ENCODE measurements at regions not wholly inside any gene's neighbourhood (a gene's known extent, or its start where the extent isn't known, plus 50 kb on each side); places are given as distances from the start of the nearest gene placed in this dataset.

GRCh38 chr5:168187614-168188013, 103.8 kb upstream of the WWC1 start (continued):
- no peak for TF ChIP-seq ZNF432 (CRISPR knock-in tag; IDR thresholded peaks at IDR 0.05; ENCODE audit: borderline replicate concordance)
- no peak for TF ChIP-seq XRCC5 (optimal IDR thresholded peaks at IDR 0.05; ENCODE audit: low read length)
- TF ChIP-seq SP1 (IDR thresholded peaks at IDR 0.05) = no peak
- TF ChIP-seq SP1 (CRISPR knock-in tag; IDR thresholded peaks at IDR 0.05) = no peak
- no peak for TF ChIP-seq HOXA9 (CRISPR knock-in tag; IDR thresholded peaks at IDR 0.05; ENCODE audit: borderline replicate concordance)
- TF ChIP-seq, protein P1, sequence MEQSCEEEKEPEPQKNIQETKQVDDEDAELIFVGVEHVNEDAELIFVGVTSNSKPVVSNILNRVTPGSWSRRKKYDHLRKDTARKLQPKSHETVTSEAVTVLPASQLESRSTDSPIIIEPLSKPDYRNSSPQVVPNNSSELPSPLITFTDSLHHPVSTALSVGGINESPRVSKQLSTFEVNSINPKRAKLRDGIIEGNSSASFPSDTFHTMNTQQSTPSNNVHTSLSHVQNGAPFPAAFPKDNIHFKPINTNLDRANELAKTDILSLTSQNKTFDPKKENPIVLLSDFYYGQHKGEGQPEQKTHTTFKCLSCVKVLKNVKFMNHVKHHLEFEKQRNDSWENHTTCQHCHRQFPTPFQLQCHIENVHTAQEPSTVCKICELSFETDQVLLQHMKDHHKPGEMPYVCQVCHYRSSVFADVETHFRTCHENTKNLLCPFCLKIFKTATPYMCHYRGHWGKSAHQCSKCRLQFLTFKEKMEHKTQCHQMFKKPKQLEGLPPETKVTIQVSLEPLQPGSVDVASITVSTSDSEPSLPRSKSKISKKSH (CRISPR knock-in tag; IDR thresholded peaks at IDR 0.05; ENCODE audit: borderline replicate concordance) = no peak
- TF ChIP-seq CENPX (CRISPR knock-in tag; IDR thresholded peaks at IDR 0.05) = no peak
- no peak for TF ChIP-seq ARHGAP35 (CRISPR knock-in tag; IDR thresholded peaks at IDR 0.05; ENCODE audit: borderline replicate concordance)

DNA sequence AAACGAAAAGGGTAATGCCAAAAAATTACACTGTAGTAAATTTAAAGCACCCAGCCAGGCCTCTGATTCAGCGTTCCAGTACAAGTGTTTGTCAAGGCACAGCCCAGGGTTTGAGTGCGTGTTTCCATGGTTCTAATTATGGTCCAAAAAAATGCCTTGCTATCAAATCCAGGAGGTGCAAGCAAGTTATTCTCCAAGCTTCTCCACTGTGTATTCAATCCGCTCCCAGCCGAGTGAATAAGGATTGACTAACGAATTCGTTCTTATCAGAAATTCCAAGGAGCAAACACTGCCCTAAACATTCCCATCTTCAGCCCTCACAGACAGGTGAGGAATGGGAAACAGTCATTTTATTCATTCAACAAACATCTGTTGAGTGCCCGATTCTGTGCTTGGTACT, 103.3 kb upstream of the WWC1 start:
- no TSS peak for BruUV-seq (replicated peaks)
- WGBS (ENCODE audit: low lambda C conversion rate) = 41% methylated on average over 8 of the region's 8 CpGs
- peaks cover 1 to 8% of the 10 kb centered on the region in 2 experiments; a peak in 4 of 5 replicates for H3K27me3 ChIP-seq (ENCODE audit: control insufficient read depth in 1 of 2, insufficient read depth in 2 of 2, low read length in 2 of 2)
- TF ChIP-seq, protein P2, sequence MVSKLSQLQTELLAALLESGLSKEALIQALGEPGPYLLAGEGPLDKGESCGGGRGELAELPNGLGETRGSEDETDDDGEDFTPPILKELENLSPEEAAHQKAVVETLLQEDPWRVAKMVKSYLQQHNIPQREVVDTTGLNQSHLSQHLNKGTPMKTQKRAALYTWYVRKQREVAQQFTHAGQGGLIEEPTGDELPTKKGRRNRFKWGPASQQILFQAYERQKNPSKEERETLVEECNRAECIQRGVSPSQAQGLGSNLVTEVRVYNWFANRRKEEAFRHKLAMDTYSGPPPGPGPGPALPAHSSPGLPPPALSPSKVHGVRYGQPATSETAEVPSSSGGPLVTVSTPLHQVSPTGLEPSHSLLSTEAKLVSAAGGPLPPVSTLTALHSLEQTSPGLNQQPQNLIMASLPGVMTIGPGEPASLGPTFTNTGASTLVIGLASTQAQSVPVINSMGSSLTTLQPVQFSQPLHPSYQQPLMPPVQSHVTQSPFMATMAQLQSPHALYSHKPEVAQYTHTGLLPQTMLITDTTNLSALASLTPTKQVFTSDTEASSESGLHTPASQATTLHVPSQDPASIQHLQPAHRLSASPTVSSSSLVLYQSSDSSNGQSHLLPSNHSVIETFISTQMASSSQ (IDR thresholded peaks at IDR 0.05; ENCODE audit: low read depth) = no peak
- TF ChIP-seq, protein P2 (CRISPR knock-in tag; IDR thresholded peaks at IDR 0.05; ENCODE audit: borderline replicate concordance) = no peak
- TF ChIP-seq ZNF30 (CRISPR knock-in tag; IDR thresholded peaks at IDR 0.05) = no peak
- TF ChIP-seq ARHGAP35 (CRISPR knock-in tag; IDR thresholded peaks at IDR 0.05; ENCODE audit: borderline replicate concordance) = no peak
- TF ChIP-seq SP140L (CRISPR knock-in tag; IDR thresholded peaks at IDR 0.05; ENCODE audit: borderline replicate concordance) = no peak
- no peak for TF ChIP-seq ZNF34 (CRISPR knock-in tag; IDR thresholded peaks at IDR 0.05; ENCODE audit: borderline replicate concordance)
- TF ChIP-seq PLRG1 (conservative IDR thresholded peaks at IDR 0.05) = no peak
- POLR2A ChIA-PET = no interaction called here
- no peak overlapping the region for H3K4me3 ChIP-seq (replicated peaks in 1 of 3; ENCODE audit: insufficient read depth in 1 of 3, low read depth in 2 of 3, low read length in 3 of 3)
- H3K9ac ChIP-seq (ENCODE audit: insufficient read depth, low read depth, low read length) = no peak overlapping the region
- no peak overlapping the region for H2AFZ ChIP-seq (ENCODE audit: low read length)
- FAIRE-seq = no peak
- no peaks in the 10 kb centered on the region for H3K36me3 ChIP-seq (replicated peaks in 1 of 2; ENCODE audit: control insufficient read depth in 1 of 2, insufficient read depth in 2 of 2, low read length in 2 of 2)
- no peaks in the 10 kb centered on the region for H3K9me3 ChIP-seq (ENCODE audit: low read length)
- H3K4me2 ChIP-seq (ENCODE audit: low read depth, low read length) = no peak overlapping the region
- no peak overlapping the region for H3K27ac ChIP-seq (ENCODE audit: extremely low read length, insufficient read depth, low read length)
- no peaks in the 10 kb centered on the region for H4K20me1 ChIP-seq (ENCODE audit: insufficient read depth, low read length)
- DNase-seq (ENCODE audit: low spot score) = no peak
- H3K79me2 ChIP-seq (ENCODE audit: insufficient read depth, low read length) = no peaks in the 10 kb centered on the region
- in situ Hi-C loops (cut with HindIII; ENCODE audit: extremely low pct_ligation_motif_present, low pct_unique_long_range_greater_than_20kb) (no loop called here), intact Hi-C loops (cut with micrococcal nuclease; ENCODE audit: unreplicated experiment) (no loop called here)
- CTCF ChIA-PET (ENCODE audit: low intra/inter-chr PET ratio, low total read pairs) = no interaction called here
- H3K4me1 ChIP-seq (ENCODE audit: insufficient read depth, low read length) = no peaks in the 10 kb centered on the region
- no peak for ATAC-seq
